ENCODE measurements at regions not wholly inside any gene's neighbourhood (a gene's known extent, or its start where the extent isn't known, plus 50 kb on each side); places are given as distances from the start of the nearest gene placed in this dataset.

- Histone ChIP-seq H3K27ac (ENCODE audit: low read depth, low read length) (no peak overlapping the region), H3K27me3 (ENCODE audit: control insufficient read depth, insufficient read depth, low read length) (no peaks in the 10 kb centered on the region), H3K4me1 (ENCODE audit: control insufficient read depth, insufficient read depth, low read length) (no peaks in the 10 kb centered on the region), H3K4me3 (ENCODE audit: low read depth, low read length) (no peak overlapping the region), H3K9me3 (ENCODE audit: control insufficient read depth, insufficient read depth, low read length) (no peaks in the 10 kb centered on the region), H3K36me3 (ENCODE audit: control insufficient read depth, insufficient read depth, low read length) (no peaks in the 10 kb centered on the region)
- no peak for DNase-seq (ENCODE audit: low read depth in 4 of 6, low spot score in 6 of 6)
- no CpG with 5 or more reads among the region's 1 CpG for whole genome bisulfite sequencing (ENCODE audit: insufficient coverage)
These were observed 232.4 kb upstream of the CTSO start for GRCh38 chr4:156186111-156186510.

GRCh38 chr4:156185514-156186055 is 231.9 kb upstream of the CTSO start:
- no peak overlapping the region for H3K4me3 ChIP-seq (ENCODE audit: low read depth, low read length)
- no peak overlapping the region for H3K27ac ChIP-seq (ENCODE audit: low read depth, low read length)
- H3K27me3 ChIP-seq (ENCODE audit: control insufficient read depth, insufficient read depth, low read length): no peaks in the 10 kb centered on the region
- H3K9me3 ChIP-seq (ENCODE audit: control insufficient read depth, insufficient read depth, low read length): no peaks in the 10 kb centered on the region
- 75% methylated on average over 1 of the region's 4 CpGs for whole genome bisulfite sequencing (ENCODE audit: insufficient coverage)
- no peaks in the 10 kb centered on the region for H3K4me1 ChIP-seq (ENCODE audit: control insufficient read depth, insufficient read depth, low read length)
- DNase-seq (ENCODE audit: low read depth in 4 of 6, low spot score in 6 of 6): peak in 1 of 6 donors; percentile 82
- H3K36me3 ChIP-seq (ENCODE audit: control insufficient read depth, insufficient read depth, low read length): no peaks in the 10 kb centered on the region

- Histone ChIP-seq H3K4me1 (ENCODE audit: control insufficient read depth, insufficient read depth, low read length) (no peaks in the 10 kb centered on the region), H3K9me3 (ENCODE audit: control insufficient read depth, insufficient read depth, low read length) (no peaks in the 10 kb centered on the region), H3K27me3 (ENCODE audit: control insufficient read depth, insufficient read depth, low read length) (no peaks in the 10 kb centered on the region), H3K4me3 (ENCODE audit: low read depth, low read length) (no peak overlapping the region), H3K27ac (ENCODE audit: low read depth, low read length) (no peak overlapping the region), H3K36me3 (ENCODE audit: control insufficient read depth, insufficient read depth, low read length) (no peaks in the 10 kb centered on the region)
- no peak for DNase-seq (ENCODE audit: low read depth in 4 of 6, low spot score in 6 of 6)
- WGBS (ENCODE audit: insufficient coverage): no CpG with 5 or more reads among the region's 1 CpG
These were observed 228.6 kb upstream of the CTSO start for GRCh38 chr4:156182269-156182668.

GRCh38 chr4:156177941-156178340 is 224.3 kb upstream of the CTSO start:
- no peaks in the 10 kb centered on the region for H3K27me3 ChIP-seq (ENCODE audit: control insufficient read depth, insufficient read depth, low read length)
- no peak for DNase-seq (ENCODE audit: low read depth in 4 of 6, low spot score in 6 of 6)
- WGBS (ENCODE audit: insufficient coverage): no CpG with 5 or more reads among the region's 3 CpGs
- H3K9me3 ChIP-seq (ENCODE audit: control insufficient read depth, insufficient read depth, low read length): no peaks in the 10 kb centered on the region
- H3K4me3 ChIP-seq (ENCODE audit: low read depth, low read length): no peak overlapping the region
- H3K36me3 ChIP-seq (ENCODE audit: control insufficient read depth, insufficient read depth, low read length): no peaks in the 10 kb centered on the region
- H3K4me1 ChIP-seq (ENCODE audit: control insufficient read depth, insufficient read depth, low read length): no peaks in the 10 kb centered on the region
- H3K27ac ChIP-seq (ENCODE audit: low read depth, low read length): no peak overlapping the region

- no peaks in the 10 kb centered on the region for H3K36me3 ChIP-seq (ENCODE audit: control insufficient read depth, insufficient read depth, low read length)
- no peak overlapping the region for H3K4me3 ChIP-seq (ENCODE audit: low read depth, low read length)
These were observed 223.2 kb upstream of the CTSO start for GRCh38 chr4:156176896-156177295.

GRCh38 chr4:156173937-156174336 is 220.3 kb upstream of the CTSO start:
- Histone ChIP-seq H3K27me3 (ENCODE audit: control insufficient read depth, insufficient read depth, low read length) (no peaks in the 10 kb centered on the region), H3K27ac (ENCODE audit: low read depth, low read length) (no peak overlapping the region), H3K4me3 (ENCODE audit: low read depth, low read length) (no peak overlapping the region), H3K36me3 (ENCODE audit: control insufficient read depth, insufficient read depth, low read length) (no peaks in the 10 kb centered on the region), H3K4me1 (ENCODE audit: control insufficient read depth, insufficient read depth, low read length) (peaks cover 4% of the 10 kb centered on the region), H3K9me3 (ENCODE audit: control insufficient read depth, insufficient read depth, low read length) (no peaks in the 10 kb centered on the region)
- DNase-seq (ENCODE audit: low read depth in 4 of 6, low spot score in 6 of 6): no peak
- WGBS (ENCODE audit: insufficient coverage): 83% methylated on average over 1 of the region's 1 CpG

More at GRCh38 chr4:156176896-156177295, 223.2 kb upstream of the CTSO start:
- Histone ChIP-seq H3K4me1 (ENCODE audit: control insufficient read depth, insufficient read depth, low read length) (no peaks in the 10 kb centered on the region), H3K9me3 (ENCODE audit: control insufficient read depth, insufficient read depth, low read length) (no peaks in the 10 kb centered on the region), H3K27me3 (ENCODE audit: control insufficient read depth, insufficient read depth, low read length) (no peaks in the 10 kb centered on the region), H3K27ac (ENCODE audit: low read depth, low read length) (no peak overlapping the region)
- 70% methylated on average over 2 of the region's 3 CpGs for WGBS (ENCODE audit: insufficient coverage)
- DNase-seq (ENCODE audit: low read depth in 4 of 6, low spot score in 6 of 6): peak in 1 of 6 donors; percentile 60

- H3K36me3 ChIP-seq (ENCODE audit: control insufficient read depth, insufficient read depth, low read length): no peaks in the 10 kb centered on the region
- DNase-seq (ENCODE audit: low read depth in 4 of 6, low spot score in 6 of 6): no peak
- peaks cover 4% of the 10 kb centered on the region for H3K4me1 ChIP-seq (ENCODE audit: control insufficient read depth, insufficient read depth, low read length)
- no peak overlapping the region for H3K27ac ChIP-seq (ENCODE audit: low read depth, low read length)
- H3K4me3 ChIP-seq (ENCODE audit: low read depth, low read length): no peak overlapping the region
- H3K27me3 ChIP-seq (ENCODE audit: control insufficient read depth, insufficient read depth, low read length): no peaks in the 10 kb centered on the region
- no peaks in the 10 kb centered on the region for H3K9me3 ChIP-seq (ENCODE audit: control insufficient read depth, insufficient read depth, low read length)
These were observed 219.8 kb upstream of the CTSO start for GRCh38 chr4:156173486-156173885.

GRCh38 chr4:156169861-156170260 is 216.2 kb upstream of the CTSO start:
- Histone ChIP-seq H3K27ac (ENCODE audit: low read depth, low read length) (no peak overlapping the region), H3K9me3 (ENCODE audit: control insufficient read depth, insufficient read depth, low read length) (no peaks in the 10 kb centered on the region), H3K36me3 (ENCODE audit: control insufficient read depth, insufficient read depth, low read length) (no peaks in the 10 kb centered on the region), H3K4me3 (ENCODE audit: low read depth, low read length) (no peak overlapping the region), H3K27me3 (ENCODE audit: control insufficient read depth, insufficient read depth, low read length) (no peaks in the 10 kb centered on the region), H3K4me1 (ENCODE audit: control insufficient read depth, insufficient read depth, low read length) (peaks cover 4% of the 10 kb centered on the region)
- 75% methylated on average over 2 of the region's 2 CpGs for WGBS (ENCODE audit: insufficient coverage)
- peak in 2 of 6 donors; percentile 8 to 47 for DNase-seq (ENCODE audit: low read depth in 4 of 6, low spot score in 6 of 6)

- Histone ChIP-seq H3K27ac (ENCODE audit: low read depth, low read length) (peak overlapping the region; percentile 6), H3K4me1 (ENCODE audit: control insufficient read depth, insufficient read depth, low read length) (peaks cover 4% of the 10 kb centered on the region), H3K36me3 (ENCODE audit: control insufficient read depth, insufficient read depth, low read length) (no peaks in the 10 kb centered on the region), H3K9me3 (ENCODE audit: control insufficient read depth, insufficient read depth, low read length) (no peaks in the 10 kb centered on the region), H3K27me3 (ENCODE audit: control insufficient read depth, insufficient read depth, low read length) (no peaks in the 10 kb centered on the region), H3K4me3 (ENCODE audit: low read depth, low read length) (no peak overlapping the region)
- peak; percentile 24 to 89 (median 38) for DNase-seq (ENCODE audit: low read depth in 4 of 6, low spot score in 6 of 6)
- 34% methylated on average over 3 of the region's 3 CpGs for WGBS (ENCODE audit: insufficient coverage)
These were observed 215.3 kb upstream of the CTSO start for GRCh38 chr4:156169011-156169410.

- Histone ChIP-seq H3K4me1 (ENCODE audit: control insufficient read depth, insufficient read depth, low read length) (peaks cover 4% of the 10 kb centered on the region), H3K4me3 (ENCODE audit: low read depth, low read length) (no peak overlapping the region), H3K9me3 (ENCODE audit: control insufficient read depth, insufficient read depth, low read length) (no peaks in the 10 kb centered on the region), H3K27ac (ENCODE audit: low read depth, low read length) (no peak overlapping the region), H3K36me3 (ENCODE audit: control insufficient read depth, insufficient read depth, low read length) (no peaks in the 10 kb centered on the region), H3K27me3 (ENCODE audit: control insufficient read depth, insufficient read depth, low read length) (no peaks in the 10 kb centered on the region)
- no CpG with 5 or more reads among the region's 1 CpG for WGBS (ENCODE audit: insufficient coverage)
- DNase-seq (ENCODE audit: low read depth in 4 of 6, low spot score in 6 of 6): no peak
These were observed 214.6 kb upstream of the CTSO start for GRCh38 chr4:156168288-156168687.
